HepG2 (cell line): ENCODE measurements at regions not wholly inside any gene's neighbourhood (a gene's known extent, or its start where the extent isn't known, plus 50 kb on each side); places are given as distances from the start of the nearest gene placed in this dataset.

ENCODE experiments used
- ATAC-seq: fragments of 200-7000 bp; cut with Tn5 transposase; 3 replicates; pipeline ENCODE4 v1.9.1; 2020; ENCODE audit warnings: mild to moderate bottlenecking, moderate library complexity
- BruUV-seq: library from RNA; stranded (reverse); fragments of 400-500 nt; replicated peaks from 2 replicates; lab custom pipeline; 2021; lab: Mats Ljungman, UMichigan
- CTCF ChIA-PET: fragments of 300-600 bp; formaldehyde crosslinking; extraction: SDS; loops from one replicate; lab custom pipeline; 2021; ENCODE audit warnings: low total read pairs, inconsistent platforms, low intra/inter-chr PET ratio; lab: Yijun Ruan, JAX
- POLR2A ChIA-PET: fragments of 350-600 bp; sonication (Branson Sonifier 250); formaldehyde crosslinking; loops from one replicate; lab custom pipeline; 2020; ENCODE audit warnings: antibody characterized with exemption, inconsistent platforms; lab: Yijun Ruan, JAX
- DNase-seq: peaks from one replicate; pipeline ENCODE4 v3.0.0-alpha.2; 2015; ENCODE audit warnings: low spot score
- FAIRE-seq: peaks from 3 replicates; lab custom pipeline; 2011; peaks lifted over from hg19 to GRCh38; lab: Jason Lieb, UNC
- H2AFZ ChIP-seq: one replicate; pipeline ENCODE4 v1.6.1; 2011; ENCODE audit warnings: low read length, inconsistent platforms
- H3K27ac ChIP-seq: fragments of 300-600 bp; 3 replicates; pipeline ENCODE4 v1.8.0; 2011; ENCODE audit warnings: mixed run types, mild to moderate bottlenecking, mixed read lengths, low read length, inconsistent platforms; ENCODE audit not compliant: insufficient read depth; ENCODE audit errors: extremely low read length
- H3K27me3 ChIP-seq, 2 experiments: fragments of 200-600 bp in 1 of 2; 2 replicates in 1 of 2; 3 replicates in 1 of 2; pipeline versions ENCODE4 v1.6.0 to v1.8.0; 2011; ENCODE audit warnings: low read length in 2 of 2, mild to moderate bottlenecking in 2 of 2, moderate library complexity in 2 of 2, inconsistent platforms in 1 of 2; ENCODE audit not compliant: insufficient read depth in 2 of 2, control insufficient read depth in 1 of 2
- H3K36me3 ChIP-seq, 2 experiments: fragments of 200-600 bp in 1 of 2; replicated peaks in 1 of 2; 2 replicates in 1 of 2; 3 replicates in 1 of 2; pipeline versions ENCODE4 v1.5.1 to v1.8.0; 2011; ENCODE audit warnings: low read length in 2 of 2, inconsistent platforms in 1 of 2; ENCODE audit not compliant: insufficient read depth in 2 of 2, control insufficient read depth in 1 of 2
- H3K4me1 ChIP-seq: 2 replicates; pipeline ENCODE4 v1.5.1; 2012; ENCODE audit warnings: low read length, inconsistent platforms; ENCODE audit not compliant: insufficient read depth
- H3K4me2 ChIP-seq: 2 replicates; pipeline ENCODE4 v1.6.0; 2011; ENCODE audit warnings: low read depth, low read length, inconsistent platforms
- H3K4me3 ChIP-seq, 3 experiments: fragments of 200-600 bp in 1 of 3; sonication (generic), shearing (Covaris generic) in 1 of 3; replicated peaks in 1 of 3; 2 replicates each; pipeline ENCODE4 v1.5.1; 2011 to 2016; ENCODE audit warnings: low read length in 3 of 3, inconsistent platforms in 2 of 3, low read depth in 2 of 3, mild to moderate bottlenecking in 2 of 3, control low read depth in 1 of 3, mixed read lengths in 1 of 3; ENCODE audit not compliant: insufficient read depth in 1 of 3
- H3K79me2 ChIP-seq: one replicate; pipeline ENCODE4 v1.6.1; 2011; ENCODE audit warnings: low read length, inconsistent platforms; ENCODE audit not compliant: insufficient read depth
- H3K9ac ChIP-seq: 2 replicates; pipeline ENCODE4 v1.6.0; 2011; ENCODE audit warnings: mild to moderate bottlenecking, low read depth, low read length, inconsistent platforms; ENCODE audit not compliant: insufficient read depth
- H3K9me3 ChIP-seq: 2 replicates; pipeline ENCODE4 v1.5.1; 2012; ENCODE audit warnings: mild to moderate bottlenecking, low read length
- H4K20me1 ChIP-seq: 2 replicates; pipeline ENCODE4 v1.6.0; 2011; ENCODE audit warnings: inconsistent platforms, mild to moderate bottlenecking, low read length, moderate library complexity; ENCODE audit not compliant: insufficient read depth
- CREM ChIP-seq, 2 experiments: sonication (generic) in 1 of 2; formaldehyde crosslinking in 1 of 2; IDR thresholded peaks; 2 replicates each; pipeline versions ENCODE4 v1.4.0 to v1.6.1; 2016 to 2020; ENCODE audit warnings: antibody characterized with exemption in 1 of 2, mild to moderate bottlenecking in 1 of 2, missing genetic modification reagents in 1 of 2
- ETS1 ChIP-seq: sonication (generic); formaldehyde crosslinking; IDR thresholded peaks from 2 replicates; pipeline ENCODE4 v1.4.0; 2020; ENCODE audit warnings: missing genetic modification reagents
- ZNF160 ChIP-seq: sonication (generic); formaldehyde crosslinking; IDR thresholded peaks from 2 replicates; pipeline ENCODE4 v1.8.0; 2022; ENCODE audit warnings: mild to moderate bottlenecking, inconsistent platforms, missing genetic modification reagents
- ZNF20 ChIP-seq: sonication (generic); formaldehyde crosslinking; IDR thresholded peaks from 2 replicates; pipeline ENCODE4 v1.4.0; 2020; ENCODE audit warnings: mild to moderate bottlenecking, moderate library complexity, missing genetic modification reagents
- in situ Hi-C: cut with HindIII; loops from 2 replicates; pipeline ENCODE4 v1.10.0; 2017; ENCODE audit warnings: low pct_unique_long_range_greater_than_20kb; ENCODE audit not compliant: extremely low pct_ligation_motif_present
- intact Hi-C: fragments of 100-400 bp; cut with micrococcal nuclease; formaldehyde crosslinking; loops from one replicate; pipeline ENCODE4 v1.10.0; 2022; ENCODE audit not compliant: unreplicated experiment

DNA sequence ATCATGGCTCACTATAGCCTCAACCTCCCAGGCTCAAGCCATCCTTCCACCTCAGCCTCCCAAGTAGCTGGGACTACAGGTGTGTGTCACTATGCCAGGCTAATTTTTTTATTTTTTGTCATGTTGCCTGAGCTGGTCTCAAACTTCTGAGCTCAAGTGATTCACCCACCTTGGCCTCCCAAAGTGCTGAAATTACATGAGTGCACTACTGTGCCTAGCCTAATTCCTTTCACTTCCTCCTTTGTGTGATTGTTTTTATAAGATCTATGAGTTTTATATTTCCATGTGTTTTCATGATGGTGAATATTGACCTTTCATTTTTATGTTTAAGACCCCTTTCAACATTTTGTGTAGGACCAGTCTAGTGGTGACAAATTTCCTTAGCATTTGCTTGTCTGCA, 55.2 kb upstream of the IL12B start:
- Histone ChIP-seq H3K27me3 (no peaks in the 10 kb centered on the region), H3K4me2 (no peak overlapping the region), H2AFZ (no peak overlapping the region), H3K9me3 (peaks cover 23% of the 10 kb centered on the region), H4K20me1 (no peaks in the 10 kb centered on the region), H3K27ac (no peak overlapping the region), H3K9ac (no peak overlapping the region), H3K36me3 (no peaks in the 10 kb centered on the region), H3K79me2 (no peaks in the 10 kb centered on the region), H3K4me1 (no peaks in the 10 kb centered on the region), H3K4me3 (no peak overlapping the region)
- intact Hi-C loops (no loop called here), in situ Hi-C loops (no loop called here)
- no peak for TF ChIP-seq ZNF20 (CRISPR knock-in tag)
- TF ChIP-seq CREM (IDR thresholded peaks at IDR 0.05) = no peak
- TF ChIP-seq CREM (CRISPR knock-in tag; IDR thresholded peaks at IDR 0.05) = no peak
- BruUV-seq = no TSS peak
- FAIRE-seq (no peak), DNase-seq (no peak), ATAC-seq (no peak)
- ChIA-PET POLR2A (no interaction called here), CTCF (no interaction called here)

DNA sequence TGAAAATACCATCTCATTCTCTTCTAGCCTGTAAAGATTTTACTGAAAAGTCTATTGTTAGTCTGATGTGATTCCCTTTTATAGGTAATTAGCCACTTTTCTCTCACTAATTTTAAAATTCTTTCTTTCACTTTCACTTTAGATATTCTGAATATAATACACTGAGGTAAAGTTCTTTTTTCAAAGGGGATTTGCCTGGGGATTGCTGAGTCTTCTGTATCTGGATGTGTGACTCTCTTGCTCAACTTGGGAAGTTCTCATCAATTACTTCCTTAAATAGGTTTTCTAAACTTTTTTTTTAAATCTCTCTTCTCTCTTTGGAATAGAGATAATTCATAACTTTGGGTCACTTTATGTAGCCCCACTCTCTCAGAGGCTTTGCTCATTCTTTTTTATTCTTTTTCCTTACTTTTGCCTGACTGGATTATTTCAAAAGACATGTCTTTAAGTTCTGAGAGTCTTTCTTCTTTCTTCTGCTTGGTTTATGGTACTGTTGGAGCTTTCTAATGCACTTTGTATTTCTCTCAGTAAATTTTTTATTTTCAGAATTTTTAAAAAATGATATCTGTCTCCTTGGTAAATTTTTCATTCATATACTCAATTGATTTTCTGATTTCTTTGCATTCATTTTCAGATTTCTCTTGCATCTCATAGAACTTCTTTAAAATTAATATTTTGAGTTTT, 55.9 kb upstream of the IL12B start:
- no peak for FAIRE-seq
- no peak for ATAC-seq
- no peaks in the 10 kb centered on the region for H3K36me3 ChIP-seq
- intact Hi-C loops (no loop called here), in situ Hi-C loops (no loop called here)
- no TSS peak for BruUV-seq
- no peaks in the 10 kb centered on the region for H3K27me3 ChIP-seq
- no peak overlapping the region for H2AFZ ChIP-seq
- H3K27ac ChIP-seq = no peak overlapping the region
- no peaks in the 10 kb centered on the region for H3K4me1 ChIP-seq
- ChIA-PET POLR2A (no interaction called here), CTCF (no interaction called here)
- no peak for TF ChIP-seq ETS1
- peak; percentile 98; the same call in 1 of the 2 replicates for TF ChIP-seq ZNF160 (CRISPR knock-in tag)
- no peak for DNase-seq
- H3K9ac ChIP-seq = no peak overlapping the region
- no peaks in the 10 kb centered on the region for H4K20me1 ChIP-seq
- H3K4me3 ChIP-seq = no peak overlapping the region
- no peak overlapping the region for H3K4me2 ChIP-seq
- H3K79me2 ChIP-seq = no peaks in the 10 kb centered on the region
- H3K9me3 ChIP-seq = peaks cover 23% of the 10 kb centered on the region
